ENCODE measurements at regions not wholly inside any gene's neighbourhood (a gene's known extent, or its start where the extent isn't known, plus 50 kb on each side); places are given as distances from the start of the nearest gene placed in this dataset.
A peak's percentile ranks its signal among the peaks of the same experiment; 100 is the strongest.
"Not testable (repeated sequence)": the region's sequence is repeated elsewhere in the genome, so short reads cannot be mapped to it uniquely, and the experiment has no call there.

- Mint-ChIP-seq H3K27me3 (ENCODE audit: low read depth in 3 of 3) (peaks cover 0 to 3% (median 2%) of the 10 kb centered on the region in 3 donors), H3K36me3 (peaks cover 15 to 29% (median 26%) of the 10 kb centered on the region in 3 donors), H3K9me3 (no peaks in the 10 kb centered on the region), H3K27ac (no peak overlapping the region), H3K4me1 (peaks cover 9 to 22% of the 10 kb centered on the region in 2 donors), H3K4me3 (no peak overlapping the region)
- DNase-seq = no peak
Measured at GRCh38 chr21:36207577-36208320, 51.1 kb downstream of the DOP1B start.

GRCh38 chr21:36208326-36209013 lies 51.8 kb downstream of the DOP1B start:
- peaks cover 0 to 3% (median 2%) of the 10 kb centered on the region in 3 donors for H3K27me3 Mint-ChIP-seq (ENCODE audit: low read depth in 3 of 3)
- peaks cover 2 to 15% of the 10 kb centered on the region in 2 donors for H3K4me1 Mint-ChIP-seq
- H3K4me3 Mint-ChIP-seq = no peak overlapping the region
- no peaks in the 10 kb centered on the region for H3K9me3 Mint-ChIP-seq
- DNase-seq = no peak
- no peak overlapping the region for H3K27ac Mint-ChIP-seq
- H3K36me3 Mint-ChIP-seq = peaks cover 15 to 26% (median 23%) of the 10 kb centered on the region in 3 donors

- Mint-ChIP-seq H3K27me3 (ENCODE audit: low read depth in 3 of 3) (peaks cover 0 to 3% (median 2%) of the 10 kb centered on the region in 3 donors), H3K4me1 (peaks cover 0 to 9% of the 10 kb centered on the region in 2 donors), H3K4me3 (no peak overlapping the region), H3K36me3 (peaks cover 15 to 33% (median 27%) of the 10 kb centered on the region in 3 donors), H3K27ac (no peak overlapping the region), H3K9me3 (no peaks in the 10 kb centered on the region)
- DNase-seq = peak; percentile 26 to 42 (median 37)
Measured at GRCh38 chr21:36209626-36210171, 53.1 kb downstream of the DOP1B start.

DNA sequence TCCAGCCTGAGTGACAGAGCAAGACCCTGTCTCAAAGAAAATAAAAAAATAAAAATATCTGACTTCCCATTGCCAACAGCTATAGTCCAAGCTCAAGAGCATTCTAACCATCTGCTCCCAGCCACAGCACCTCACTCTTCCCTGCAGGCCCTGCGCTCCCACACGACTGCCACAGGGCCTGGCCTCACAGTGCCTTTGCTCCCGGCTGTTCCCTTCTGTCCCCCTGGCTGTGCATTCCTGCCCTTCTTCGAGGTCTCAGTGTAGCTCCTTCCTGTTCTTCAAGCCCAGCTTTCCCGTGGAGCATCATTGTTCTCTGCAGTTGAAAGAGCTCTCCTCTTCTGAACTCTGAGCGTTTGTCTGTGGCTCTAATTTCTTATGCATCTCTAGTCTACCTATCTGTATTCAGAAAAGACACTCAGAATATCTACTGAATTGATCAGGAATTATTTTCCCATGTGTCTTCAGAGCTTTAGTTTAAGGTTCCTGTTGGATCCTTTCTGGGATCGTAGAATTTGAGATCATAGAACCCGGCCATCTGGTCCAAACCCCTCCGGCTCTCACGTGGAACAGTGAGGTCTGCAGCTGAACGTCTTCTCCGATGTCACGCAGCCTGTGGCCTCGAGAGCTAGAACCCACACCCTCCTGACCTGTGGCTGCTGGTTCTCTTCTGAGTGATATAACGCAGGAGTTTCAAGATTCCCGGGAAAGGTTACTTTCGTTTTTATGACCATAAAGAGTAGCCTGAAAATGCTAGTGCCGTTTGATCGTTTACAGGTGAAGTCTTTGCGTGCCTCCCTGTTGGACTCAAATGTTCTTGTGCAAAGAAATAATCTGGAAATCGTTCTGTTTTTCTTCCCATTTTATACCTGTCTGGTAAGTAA lies 54.4 kb downstream of the DOP1B start:
- no peak overlapping the region for H3K27ac Mint-ChIP-seq
- H3K9me3 Mint-ChIP-seq = no peaks in the 10 kb centered on the region
- H3K4me3 Mint-ChIP-seq = no peak overlapping the region
- peaks cover 15 to 34% (median 27%) of the 10 kb centered on the region in 3 donors for H3K36me3 Mint-ChIP-seq
- H3K27me3 Mint-ChIP-seq (ENCODE audit: low read depth in 3 of 3) = peaks cover 0 to 3% (median 2%) of the 10 kb centered on the region in 3 donors
- peaks cover 0 to 9% of the 10 kb centered on the region in 2 donors for H3K4me1 Mint-ChIP-seq
- DNase-seq = no peak

DNA sequence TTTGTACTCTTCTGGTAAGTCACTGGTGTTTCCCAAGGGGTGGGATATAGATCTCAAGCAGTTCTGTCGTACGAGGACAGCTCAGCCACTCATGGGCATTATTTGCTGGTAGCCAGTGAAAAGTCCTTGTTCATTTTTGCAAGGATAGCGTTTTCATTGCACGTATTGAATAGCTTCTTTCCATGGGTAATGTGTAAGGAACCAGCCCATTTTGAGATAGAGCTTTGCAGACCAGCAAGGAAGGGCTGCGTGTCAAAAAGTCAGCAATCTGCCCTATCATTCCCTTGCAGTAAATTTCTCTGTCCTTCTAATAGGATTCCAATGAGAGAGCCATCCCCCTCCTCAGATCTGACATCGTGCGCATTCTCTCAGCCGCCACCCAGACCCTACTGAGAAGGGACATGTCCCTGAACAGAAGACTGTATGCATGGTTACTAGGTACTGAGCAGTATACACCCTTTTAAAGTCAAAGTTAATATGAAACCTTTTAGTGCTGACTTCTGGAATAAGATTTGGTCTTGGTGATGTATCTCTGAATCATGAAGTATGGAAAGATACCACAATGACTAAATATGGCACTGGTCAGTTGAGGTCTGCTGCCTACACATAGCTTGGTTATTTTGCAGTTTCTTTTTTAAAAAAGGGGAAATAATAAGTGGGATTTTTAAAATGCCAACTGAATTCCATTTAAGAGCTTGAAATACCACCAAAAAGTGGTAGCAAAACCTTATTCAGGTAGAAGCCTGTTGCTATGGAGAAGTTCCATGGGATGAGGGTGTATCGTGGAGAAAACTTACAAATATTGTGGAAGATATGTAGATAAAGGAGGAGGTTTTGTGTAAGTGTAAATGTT lies 55.3 kb downstream of the DOP1B start:
- Mint-ChIP-seq H3K9me3 (no peaks in the 10 kb centered on the region), H3K4me1 (peaks cover 0 to 9% of the 10 kb centered on the region in 2 donors), H3K4me3 (no peak overlapping the region), H3K27ac (no peak overlapping the region), H3K36me3 (peaks cover 15 to 36% (median 27%) of the 10 kb centered on the region in 3 donors), H3K27me3 (ENCODE audit: low read depth in 3 of 3) (peaks cover 0 to 3% (median 2%) of the 10 kb centered on the region in 3 donors)
- DNase-seq = no peak

- peaks cover 0 to 3% (median 2%) of the 10 kb centered on the region in 3 donors for H3K27me3 Mint-ChIP-seq (ENCODE audit: low read depth in 3 of 3)
- peaks cover 15 to 42% (median 28%) of the 10 kb centered on the region in 3 donors for H3K36me3 Mint-ChIP-seq
Measured at GRCh38 chr21:36212513-36212780, 55.8 kb downstream of the DOP1B start.

DNA sequence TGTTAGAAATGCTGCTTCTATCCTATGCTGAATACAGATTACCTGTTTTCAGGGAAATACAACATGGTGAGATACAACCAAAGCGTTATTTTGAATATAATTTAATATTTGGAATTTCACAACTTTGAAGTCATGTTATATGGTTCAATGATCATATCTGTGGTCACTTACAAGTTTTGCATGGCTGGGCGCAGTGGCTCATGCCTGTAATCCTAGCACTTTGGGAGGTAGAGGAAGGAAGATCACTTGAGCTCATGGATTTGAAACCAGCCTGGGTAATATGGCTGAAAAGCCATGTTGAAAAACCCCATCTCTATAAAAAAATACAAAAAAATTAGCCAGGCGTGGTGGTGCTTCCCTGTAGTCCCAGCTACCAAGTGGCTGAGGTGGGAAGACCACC lies 57.9 kb downstream of the DOP1B start:
- Mint-ChIP-seq H3K27ac (no peak overlapping the region), H3K4me1 (peaks cover 0 to 6% of the 10 kb centered on the region in 2 donors), H3K36me3 (peaks cover 24 to 56% (median 39%) of the 10 kb centered on the region in 3 donors), H3K27me3 (ENCODE audit: low read depth in 3 of 3) (peaks cover 0 to 2% (median 0%) of the 10 kb centered on the region in 3 donors), H3K9me3 (no peaks in the 10 kb centered on the region), H3K4me3 (no peak overlapping the region)
- no peak for DNase-seq

More at GRCh38 chr21:36212513-36212780, 55.8 kb downstream of the DOP1B start:
- DNase-seq = no peak
- Mint-ChIP-seq H3K27ac (no peak overlapping the region), H3K9me3 (no peaks in the 10 kb centered on the region), H3K4me3 (no peak overlapping the region), H3K4me1 (peaks cover 0 to 9% of the 10 kb centered on the region in 2 donors)

GRCh38 chr21:36217743-36218142 lies 61.1 kb downstream of the DOP1B start:
- H3K4me3 Mint-ChIP-seq = no peak overlapping the region
- no peaks in the 10 kb centered on the region for H3K27me3 Mint-ChIP-seq (ENCODE audit: low read depth in 3 of 3)
- no peaks in the 10 kb centered on the region for H3K9me3 Mint-ChIP-seq
- no peak overlapping the region for H3K27ac Mint-ChIP-seq
- H3K36me3 Mint-ChIP-seq = peaks cover 12 to 38% (median 21%) of the 10 kb centered on the region in 3 donors
- no peaks in the 10 kb centered on the region for H3K4me1 Mint-ChIP-seq
- no peak for DNase-seq

DNA sequence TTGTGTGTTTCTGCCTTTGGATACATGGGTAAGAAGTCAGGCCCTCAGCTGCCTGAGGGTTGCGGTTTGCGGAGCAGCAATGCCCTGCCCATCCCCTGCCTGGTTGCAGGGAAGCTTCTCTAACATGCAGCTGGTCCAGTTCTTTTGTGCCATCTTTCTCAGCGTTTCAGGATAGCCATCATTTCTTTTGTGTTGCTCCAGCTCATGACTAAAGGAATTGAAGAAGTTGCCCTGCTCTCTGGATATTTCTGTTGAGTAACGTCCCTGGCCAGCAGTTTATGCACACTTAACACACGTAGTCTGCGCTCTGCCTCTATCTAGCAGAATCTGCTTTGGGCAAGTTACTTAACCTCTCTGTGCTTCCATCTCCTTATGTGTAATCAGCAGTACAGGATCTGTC lies 62.1 kb downstream of the DOP1B start:
- Mint-ChIP-seq H3K4me3 (no peak overlapping the region), H3K27me3 (ENCODE audit: low read depth in 3 of 3) (no peaks in the 10 kb centered on the region), H3K9me3 (no peaks in the 10 kb centered on the region), H3K4me1 (no peaks in the 10 kb centered on the region), H3K27ac (peak overlapping the region in 1 of 6 donors; percentile 29), H3K36me3 (peaks cover 12 to 45% (median 28%) of the 10 kb centered on the region in 3 donors)
- DNase-seq = no peak

- no peak overlapping the region for H3K27ac Mint-ChIP-seq
- peaks cover 12 to 26% (median 17%) of the 10 kb centered on the region in 3 donors for H3K36me3 Mint-ChIP-seq
- H3K27me3 Mint-ChIP-seq (ENCODE audit: low read depth in 3 of 3) = no peaks in the 10 kb centered on the region
Measured at GRCh38 chr21:36223451-36223850, 66.8 kb downstream of the DOP1B start.

GRCh38 chr21:36229181-36229580 lies 72.6 kb downstream of the DOP1B start:
- H3K9me3 Mint-ChIP-seq = no peaks in the 10 kb centered on the region
- H3K36me3 Mint-ChIP-seq = peaks cover 14 to 34% (median 16%) of the 10 kb centered on the region in 3 donors
- peak overlapping the region in 1 of 6 donors; percentile 44 for H3K27ac Mint-ChIP-seq
- DNase-seq = no peak
- no peak overlapping the region for H3K4me3 Mint-ChIP-seq
- H3K4me1 Mint-ChIP-seq = peaks cover 3 to 10% of the 10 kb centered on the region in 2 donors
- peaks cover 1 to 6% (median 2%) of the 10 kb centered on the region in 3 donors for H3K27me3 Mint-ChIP-seq (ENCODE audit: low read depth in 3 of 3)

More at GRCh38 chr21:36223451-36223850, 66.8 kb downstream of the DOP1B start:
- no peak for DNase-seq
- H3K4me3 Mint-ChIP-seq = no peak overlapping the region
- H3K9me3 Mint-ChIP-seq = no peaks in the 10 kb centered on the region
- no peaks in the 10 kb centered on the region for H3K4me1 Mint-ChIP-seq

- H3K4me1 Mint-ChIP-seq = peaks cover 3 to 15% of the 10 kb centered on the region in 2 donors
- DNase-seq; H3K4me3 Mint-ChIP-seq; H3K27ac Mint-ChIP-seq; H3K9me3 Mint-ChIP-seq; H3K27me3 Mint-ChIP-seq (ENCODE audit: low read depth in 3 of 3): not testable (repeated sequence)
- peaks cover 15 to 38% (median 19%) of the 10 kb centered on the region in 3 donors for H3K36me3 Mint-ChIP-seq
Measured at GRCh38 chr21:36231444-36231843, 74.8 kb downstream of the DOP1B start.

Measured in immature natural killer cell (primary cell).